Stimulated activated naive CD8-positive, alpha-beta T cell treated with anti-CD3 and anti-CD28 coated beads, Interleukin-15, Interleukin-2, amounts not matched to agents 100 U/mL and 50 U/mL, for 24 hours (primary cell): ENCODE measurements at regions not wholly inside any gene's neighbourhood (a gene's known extent, or its start where the extent isn't known, plus 50 kb on each side); places are given as distances from the start of the nearest gene placed in this dataset.
"Not testable (repeated sequence)": the region's sequence is repeated elsewhere in the genome, so short reads cannot be mapped to it uniquely, and the experiment has no call there.

Experiments used
- ATAC-seq: fragments of 150-1000 bp; cut with Tn5 transposase; one replicate; pipeline ENCODE4 v1.10.0; 2021
- DNase-seq: peaks from one replicate; pipeline ENCODE4 v3.0.0; 2021

DNA sequence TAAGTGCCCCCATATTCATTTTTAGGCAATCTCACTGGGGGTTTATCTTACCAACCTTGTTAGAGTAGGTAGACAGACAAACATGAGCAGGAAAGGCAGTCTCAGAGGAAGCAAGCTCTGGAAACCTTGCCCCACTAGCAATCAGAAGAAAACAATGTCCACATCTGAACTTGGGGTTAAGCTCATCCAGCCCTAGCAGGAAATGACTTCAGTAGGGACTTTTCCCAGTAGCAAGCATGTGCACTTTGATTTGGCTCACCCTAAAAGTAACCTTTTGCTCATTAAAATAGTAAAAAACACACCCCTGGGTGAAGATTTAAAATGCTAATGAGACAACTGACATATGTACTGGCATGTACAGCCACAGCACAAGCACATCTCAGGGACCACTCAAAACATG is 175.5 kb downstream of the AKAIN1 start:
- ATAC-seq (no peak), DNase-seq (no peak)

DNA sequence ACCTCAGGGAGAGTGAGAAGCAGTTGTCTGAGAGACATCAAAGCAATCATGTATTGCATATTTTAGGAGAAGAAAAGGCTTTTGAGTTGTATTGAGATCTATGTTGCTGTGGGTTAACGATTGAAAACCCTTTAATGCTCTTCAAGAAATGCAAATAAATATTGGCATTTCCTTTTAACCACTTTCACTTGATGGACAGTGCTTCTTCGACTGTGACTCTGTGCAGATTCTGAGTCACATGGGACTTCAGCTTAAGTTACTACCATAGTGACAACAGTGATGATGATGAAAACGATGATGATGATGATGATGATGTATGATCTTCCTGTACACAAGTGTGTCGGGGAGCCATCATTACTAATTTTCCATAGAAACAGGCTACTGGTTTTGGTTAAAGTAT is 181.8 kb downstream of the AKAIN1 start:
- ATAC-seq, result no peak
- DNase-seq, result no peak

DNA sequence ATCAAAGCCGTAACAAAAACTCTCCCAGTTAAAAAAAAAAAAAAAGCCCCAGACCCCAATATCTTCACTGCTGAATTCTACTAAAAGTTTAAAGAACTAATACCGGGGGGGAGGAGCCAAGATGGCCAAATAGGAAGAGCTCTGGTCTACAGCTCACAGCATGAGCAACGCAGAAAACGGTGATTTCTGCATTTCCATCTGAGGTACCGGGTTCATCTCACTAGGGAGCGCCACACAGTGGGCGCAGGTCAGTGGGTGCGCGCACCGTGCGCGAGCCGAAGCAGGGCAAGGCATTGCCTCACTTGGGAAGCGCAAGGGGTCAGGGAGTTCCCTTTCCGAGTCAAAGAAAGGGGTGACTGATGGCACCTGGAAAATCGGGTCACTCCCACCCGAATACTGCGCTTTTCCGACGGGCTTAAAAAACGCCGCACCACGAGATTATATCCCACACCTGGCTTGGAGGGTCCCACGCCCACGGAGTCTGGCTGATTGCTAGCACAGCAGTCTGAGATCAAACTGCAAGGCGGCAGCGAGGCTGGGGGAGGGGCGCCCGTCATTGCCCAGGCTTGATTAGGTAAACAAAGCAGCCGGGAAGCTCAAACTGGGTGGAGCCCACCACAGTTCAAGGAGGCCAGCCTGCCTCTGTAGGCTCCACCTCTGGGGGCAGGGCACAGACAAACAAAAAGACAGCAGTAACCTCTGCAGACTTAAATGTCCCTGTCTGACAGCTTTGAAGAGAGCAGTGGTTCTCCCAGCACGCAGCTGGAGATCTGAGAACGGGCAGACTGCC is 192.8 kb downstream of the AKAIN1 start:
- ATAC-seq, DNase-seq: not testable (repeated sequence)

DNA sequence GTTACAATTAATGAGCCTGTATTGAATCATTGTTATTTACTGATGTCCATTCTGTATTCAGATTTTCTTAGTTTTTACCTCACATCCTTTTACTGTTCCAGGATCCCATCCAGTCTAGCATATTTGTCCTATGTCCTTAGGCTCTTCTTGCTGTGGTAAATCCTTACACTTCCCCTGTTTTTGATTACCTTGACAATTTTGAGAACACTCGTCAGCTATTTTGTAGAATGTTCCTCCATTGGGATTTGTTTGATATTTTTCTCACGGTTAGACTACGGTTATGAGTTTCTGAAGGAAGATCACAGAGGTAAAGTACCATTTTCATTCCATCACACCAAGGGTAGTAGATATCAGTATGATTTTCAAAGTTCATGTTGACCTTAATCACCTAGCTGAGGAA is 202.3 kb downstream of the AKAIN1 start:
- no peak for DNase-seq
- no peak for ATAC-seq

DNA sequence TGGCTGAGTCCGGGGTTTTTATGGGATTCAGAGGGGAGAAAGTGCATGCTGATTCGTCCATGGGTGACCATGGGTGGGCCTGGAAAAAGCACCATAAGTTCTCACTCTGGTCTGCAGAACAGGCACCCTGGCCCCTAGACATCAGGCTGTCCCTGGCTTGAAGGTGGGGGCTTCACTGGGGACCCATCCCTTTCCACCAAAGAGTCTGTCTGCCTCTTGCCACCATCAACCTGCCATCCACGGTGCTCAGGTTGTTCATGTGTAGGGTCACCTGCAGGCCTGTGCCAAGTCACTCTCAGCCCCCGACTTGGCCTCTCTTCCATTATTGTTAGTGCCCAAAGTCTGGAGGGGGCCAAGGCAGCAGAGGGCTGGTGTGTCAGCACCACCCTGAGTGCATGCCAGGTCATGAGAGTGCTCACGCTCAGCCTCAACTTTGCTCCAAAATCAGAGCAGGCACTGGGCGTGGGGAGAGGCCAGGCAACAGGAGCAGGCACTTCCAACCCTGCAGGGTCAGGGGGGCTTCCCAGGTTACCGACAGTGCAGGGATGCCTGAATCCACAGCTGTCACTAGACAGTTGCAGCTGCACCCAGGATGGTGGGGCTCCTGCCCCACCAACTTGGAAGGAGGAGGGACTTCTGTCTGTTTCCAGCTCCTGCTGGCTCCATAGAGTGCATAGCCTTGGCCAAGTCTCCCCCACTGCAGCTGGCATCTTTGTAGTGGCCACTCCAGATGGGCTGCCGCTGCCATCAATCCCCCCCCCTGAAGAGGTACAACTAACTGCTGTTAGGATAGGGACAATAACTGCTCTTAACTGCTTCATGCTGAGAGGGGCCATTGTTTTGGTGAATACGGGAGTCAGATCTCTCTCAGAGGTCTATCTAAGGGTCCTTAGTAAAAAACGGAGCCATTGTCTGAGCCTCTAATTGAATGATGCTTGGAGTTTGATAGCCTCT is 209.3 kb downstream of the AKAIN1 start:
- ATAC-seq (no peak), DNase-seq (no peak)

DNA sequence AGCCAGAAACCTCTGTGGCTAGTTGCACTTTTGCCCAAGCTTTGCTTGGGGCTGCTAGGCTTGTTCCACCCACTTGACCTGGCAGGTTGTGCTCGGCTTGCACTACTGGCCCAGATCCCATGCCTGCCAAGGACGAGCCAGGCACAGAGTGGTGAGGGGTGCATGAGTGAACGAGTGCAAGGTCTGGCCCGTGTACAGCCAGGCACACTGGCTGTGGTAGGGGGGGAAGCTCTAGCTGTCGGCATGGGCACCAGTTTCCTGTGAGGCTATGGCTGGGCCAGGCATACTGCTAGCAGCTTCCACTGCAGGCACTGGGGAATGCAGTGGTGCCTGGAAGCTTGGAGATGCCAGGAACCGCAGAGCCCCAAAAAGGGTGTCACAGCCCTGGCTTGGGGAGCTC is 210.4 kb downstream of the AKAIN1 start:
- DNase-seq (no peak), ATAC-seq (no peak)

DNA sequence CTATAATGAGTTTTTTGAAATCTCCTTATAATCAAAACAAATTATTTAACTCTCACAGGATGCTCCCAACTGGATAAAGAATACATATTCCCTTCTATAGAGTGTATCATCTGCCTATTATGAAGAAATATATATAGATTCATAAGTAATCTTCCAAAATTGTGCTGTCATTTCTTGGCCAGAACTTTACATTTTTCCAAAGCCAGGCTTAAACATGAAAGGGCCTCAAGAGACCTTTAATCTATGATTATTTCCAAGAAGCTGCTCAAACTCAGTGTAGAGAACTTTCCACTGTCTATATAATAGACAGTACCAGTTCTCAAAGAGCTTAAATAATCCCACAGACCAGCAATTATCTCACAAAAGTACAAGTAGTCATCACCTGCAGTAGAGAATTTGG is 211.0 kb downstream of the AKAIN1 start:
- ATAC-seq, result no peak
- no peak for DNase-seq

DNA sequence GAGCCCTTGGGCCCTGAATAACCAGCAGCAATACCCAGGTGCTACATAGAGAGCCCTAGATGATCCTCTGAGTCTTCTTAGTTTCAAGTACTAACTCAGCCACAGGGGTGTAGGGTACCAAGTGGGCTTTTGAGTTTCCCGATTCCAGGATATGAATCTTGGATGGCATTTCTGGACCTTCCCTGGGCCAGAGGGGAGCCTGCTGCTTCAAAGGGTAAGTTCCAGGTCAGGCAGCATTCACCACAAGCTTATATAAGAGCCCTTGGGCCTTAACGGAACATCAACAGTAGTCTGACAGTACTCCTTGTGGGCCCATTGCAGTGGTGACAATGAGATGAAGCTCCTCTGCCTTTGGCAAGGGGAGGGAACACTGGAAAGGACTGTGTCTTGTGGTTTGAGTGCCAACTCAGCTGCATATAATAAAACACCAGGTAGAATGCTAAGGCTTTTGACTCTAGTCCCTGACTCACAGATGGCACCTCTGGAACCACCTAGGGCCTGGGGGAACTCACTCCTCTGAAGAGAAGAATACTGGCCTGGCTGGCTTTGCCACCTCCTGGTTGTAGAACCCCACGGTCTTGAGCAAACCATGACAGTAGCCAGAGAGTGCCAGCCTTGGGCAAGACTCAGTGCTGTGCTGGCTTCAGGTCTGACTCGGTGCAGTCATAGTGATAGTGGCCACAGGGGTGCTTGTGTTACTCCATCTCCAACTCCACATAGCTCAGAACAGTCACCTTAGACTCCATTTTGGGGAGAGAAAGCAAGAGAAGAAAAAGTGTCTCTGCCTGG is 235.7 kb downstream of the AKAIN1 start:
- no peak for DNase-seq

DNA sequence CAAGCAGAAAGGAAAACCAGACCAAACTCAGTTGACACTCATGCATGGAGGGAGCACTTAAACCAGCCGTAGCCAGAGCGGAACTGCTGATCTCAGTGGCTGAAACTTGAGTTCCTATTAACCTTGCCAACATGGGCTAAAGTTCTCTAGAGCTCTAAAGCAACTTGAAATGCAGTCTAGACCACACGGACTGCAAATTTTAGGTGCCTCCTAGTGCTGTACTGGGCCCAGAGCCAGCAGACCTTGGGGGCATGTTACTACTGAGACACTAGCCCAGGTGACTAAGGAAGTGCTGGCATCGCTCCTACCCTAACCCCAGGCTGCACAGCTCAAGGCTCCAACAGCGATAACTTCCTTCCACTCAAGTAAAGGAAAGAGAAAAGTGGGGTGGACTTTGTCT is 236.5 kb downstream of the AKAIN1 start:
- DNase-seq (no peak), ATAC-seq (no peak)

More for the DNA sequence above, 235.7 kb downstream of the AKAIN1 start:
- ATAC-seq, result no peak

DNA sequence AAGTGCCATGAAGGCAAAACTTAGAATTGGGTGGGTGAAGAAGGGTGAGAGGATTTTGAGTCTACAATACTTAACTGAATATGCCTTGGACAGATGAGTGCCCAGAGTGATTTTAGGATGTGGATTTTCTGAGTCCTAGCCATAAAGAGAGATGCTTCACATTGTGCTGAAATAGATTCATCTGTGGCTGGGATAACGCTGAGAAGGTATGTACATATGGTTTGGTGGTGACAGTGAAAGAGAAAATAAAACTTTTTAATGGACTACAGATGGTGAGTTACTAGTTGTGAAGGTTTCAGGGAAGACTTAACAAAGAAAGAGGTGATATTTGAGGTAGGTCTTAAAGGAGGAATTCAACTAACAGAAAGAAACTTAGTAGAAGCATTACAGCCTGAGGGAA is 265.8 kb downstream of the AKAIN1 start:
- ATAC-seq, result no peak
- no peak for DNase-seq

DNA sequence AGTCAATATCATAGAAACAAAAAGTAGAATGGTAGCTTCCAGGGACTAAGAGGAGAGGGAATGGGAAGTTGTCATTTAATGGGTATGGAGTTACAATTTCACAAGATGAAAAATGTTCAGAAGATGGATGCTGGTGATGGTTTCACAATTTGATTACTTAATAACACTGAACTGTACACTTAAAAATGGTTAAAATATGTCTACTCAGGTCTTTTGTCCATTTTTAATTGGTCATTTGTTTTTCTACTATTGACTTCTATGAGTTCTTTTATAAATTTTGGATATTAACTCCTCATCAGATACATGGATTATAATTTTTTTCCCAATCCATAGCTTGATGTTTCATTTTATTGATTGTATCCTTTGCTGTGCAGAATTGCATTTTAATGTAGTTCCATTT is 275.5 kb downstream of the AKAIN1 start:
- DNase-seq (no peak), ATAC-seq (no peak)

DNA sequence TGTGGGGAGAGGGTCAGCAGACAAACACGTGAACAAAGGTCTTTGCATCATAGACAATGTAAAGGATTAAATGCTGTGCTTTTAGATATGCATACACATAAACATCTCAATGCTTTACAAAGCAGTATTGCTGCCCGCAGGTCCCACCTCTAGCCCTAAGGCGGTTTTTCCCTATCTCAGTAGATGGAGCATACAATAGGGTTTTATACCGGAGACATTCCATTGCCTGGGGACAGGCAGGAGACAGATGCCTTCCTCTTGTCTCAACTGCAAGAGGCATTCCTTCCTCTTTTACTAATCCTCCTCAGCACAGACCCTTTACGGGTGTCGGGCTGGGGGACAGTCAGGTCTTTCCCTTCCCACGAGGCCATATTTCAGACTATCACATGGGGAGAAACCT is 279.5 kb downstream of the AKAIN1 start:
- ATAC-seq, DNase-seq: not testable (repeated sequence)

DNA sequence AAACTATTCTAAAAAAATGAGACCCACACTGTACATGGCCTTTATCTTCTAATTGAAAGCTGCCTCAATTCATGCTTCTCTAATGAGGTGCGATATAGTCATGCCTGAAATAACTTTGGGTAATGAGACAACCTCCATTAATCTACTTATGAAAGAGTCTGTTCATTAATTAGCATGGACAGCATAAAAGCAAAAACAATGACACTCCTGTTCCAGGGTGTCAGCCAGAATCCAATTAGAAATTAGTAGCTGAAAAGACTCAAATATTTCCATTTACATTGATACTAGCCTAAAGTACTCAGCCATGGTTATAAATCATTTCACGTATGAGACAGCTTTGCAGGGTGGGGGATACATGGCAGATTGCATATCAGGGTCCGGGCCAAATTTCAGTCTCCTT is 288.7 kb downstream of the AKAIN1 start:
- ATAC-seq (no peak), DNase-seq (no peak)

DNA sequence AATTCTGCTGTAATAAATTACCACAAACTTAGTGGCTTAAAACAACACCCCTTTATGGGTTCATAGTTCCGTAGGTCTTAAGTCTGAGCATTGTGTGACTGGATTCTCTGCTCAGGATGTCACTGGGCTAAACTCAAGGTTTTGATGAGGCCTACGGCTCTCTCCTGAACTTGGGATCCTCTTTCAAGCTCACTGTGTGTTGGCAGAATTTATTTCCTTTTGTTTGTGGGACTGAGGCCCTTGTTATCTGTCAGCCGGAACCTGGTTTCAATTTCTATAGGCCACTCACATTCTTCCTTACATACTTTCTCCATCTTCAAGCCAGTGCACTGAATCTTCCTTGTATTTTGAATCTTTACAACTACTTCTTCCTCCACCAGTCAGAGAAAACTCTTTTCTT is 290.2 kb downstream of the AKAIN1 start:
- DNase-seq (no peak), ATAC-seq (no peak)

DNA sequence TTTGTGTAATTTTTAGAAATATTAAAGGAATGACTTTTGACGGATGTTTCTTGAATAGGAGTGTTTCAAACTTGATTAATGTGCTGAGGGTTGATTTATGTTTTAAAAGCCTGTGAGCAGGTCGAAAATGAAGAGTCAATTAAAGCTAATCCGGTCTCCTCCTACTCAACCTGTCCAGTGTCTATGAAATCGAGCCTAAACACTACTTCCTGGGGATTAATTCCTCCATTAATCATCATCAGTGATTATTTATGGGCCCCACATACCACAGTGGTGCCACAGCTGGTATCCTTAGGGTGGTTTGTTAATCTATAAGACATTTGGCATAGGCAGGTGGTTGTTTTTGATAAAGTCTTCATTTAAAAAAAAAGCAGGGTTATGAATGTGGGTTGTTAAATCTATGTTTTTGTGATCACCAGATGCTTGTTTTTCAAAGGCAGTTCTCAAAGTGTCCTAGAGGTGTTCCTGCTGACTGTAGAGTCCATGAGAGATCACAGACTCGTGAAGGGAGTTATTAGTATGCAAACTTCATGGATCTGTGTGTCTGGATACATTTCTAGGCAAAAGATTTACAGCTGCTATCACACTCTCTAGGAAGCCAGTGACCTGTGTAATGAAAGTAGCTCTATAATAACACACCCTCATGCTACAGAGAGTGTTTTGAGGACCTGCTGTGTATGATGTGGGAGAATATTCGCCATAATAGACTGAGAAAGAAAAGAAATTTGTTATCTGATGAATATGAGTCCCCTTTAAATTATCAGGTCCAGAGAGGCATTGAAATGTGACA is 308.6 kb downstream of the AKAIN1 start:
- DNase-seq (no peak), ATAC-seq (no peak)

DNA sequence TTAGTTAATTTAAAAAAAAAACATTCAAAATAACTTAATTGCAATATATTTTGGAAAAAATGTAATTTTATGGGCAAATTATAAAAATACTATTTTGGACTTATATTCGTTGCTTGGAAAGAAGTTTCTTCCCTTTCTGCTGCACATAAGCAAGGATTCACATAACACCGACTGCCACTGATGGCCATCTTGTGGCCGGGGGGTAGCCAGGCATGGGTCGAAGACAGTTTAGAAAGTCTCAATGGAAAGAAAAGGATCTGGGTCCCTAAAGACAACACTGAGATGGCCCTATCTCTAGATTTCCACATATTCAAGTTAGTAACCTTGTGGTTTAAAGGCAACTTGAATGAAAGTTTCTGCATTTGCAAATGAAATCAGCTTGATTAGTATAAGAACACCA is 318.6 kb downstream of the AKAIN1 start:
- no peak for ATAC-seq
- DNase-seq, result no peak

DNA sequence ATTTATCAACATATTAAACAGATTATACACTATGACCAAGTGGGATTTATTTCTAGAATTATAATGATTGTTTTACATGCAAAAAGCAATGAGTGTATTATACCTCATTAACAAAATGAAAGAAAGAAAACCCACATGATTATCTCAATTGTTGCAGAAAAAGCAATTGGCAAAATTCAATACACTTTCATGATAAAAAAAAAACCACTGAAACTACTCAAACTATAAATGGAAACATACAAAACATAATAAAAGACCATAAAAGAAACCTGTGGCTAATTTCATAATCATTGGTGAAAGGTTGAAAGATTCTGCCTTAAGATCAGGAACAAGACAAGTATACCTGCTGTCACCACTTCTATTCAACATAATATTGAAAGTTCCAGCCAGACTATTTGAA is 325.9 kb downstream of the AKAIN1 start:
- no peak for ATAC-seq

DNA sequence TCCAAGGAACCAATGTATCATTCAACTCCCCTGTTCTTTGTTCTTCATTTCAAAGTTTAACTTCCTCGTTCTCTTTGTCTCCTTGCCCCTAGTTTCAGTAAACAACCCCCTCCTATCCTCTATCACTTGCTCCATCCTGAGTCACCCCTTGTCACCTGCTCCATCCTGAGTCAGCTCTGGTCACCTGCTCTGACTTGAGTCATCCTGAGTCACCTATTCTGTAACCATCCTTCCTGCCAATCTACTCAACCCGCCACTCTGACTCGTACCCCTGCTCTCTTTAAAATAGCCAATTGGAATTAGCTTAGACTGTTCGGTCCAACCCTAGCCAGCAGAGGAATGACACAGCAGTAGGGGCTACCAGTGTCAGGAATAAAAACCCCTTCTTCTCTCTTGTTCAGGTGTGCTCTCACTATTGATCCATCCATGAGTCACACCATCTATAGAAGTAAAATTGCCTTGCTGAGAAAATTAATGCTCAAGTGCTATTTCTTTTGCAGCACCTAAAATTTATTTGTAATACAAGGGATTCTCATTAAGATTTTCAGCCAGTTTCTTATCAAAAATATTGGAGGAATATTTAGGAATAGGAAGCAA is 326.8 kb downstream of the AKAIN1 start:
- ATAC-seq (no peak), DNase-seq (no peak)

More for the DNA sequence above, 325.9 kb downstream of the AKAIN1 start:
- no peak for DNase-seq

DNA sequence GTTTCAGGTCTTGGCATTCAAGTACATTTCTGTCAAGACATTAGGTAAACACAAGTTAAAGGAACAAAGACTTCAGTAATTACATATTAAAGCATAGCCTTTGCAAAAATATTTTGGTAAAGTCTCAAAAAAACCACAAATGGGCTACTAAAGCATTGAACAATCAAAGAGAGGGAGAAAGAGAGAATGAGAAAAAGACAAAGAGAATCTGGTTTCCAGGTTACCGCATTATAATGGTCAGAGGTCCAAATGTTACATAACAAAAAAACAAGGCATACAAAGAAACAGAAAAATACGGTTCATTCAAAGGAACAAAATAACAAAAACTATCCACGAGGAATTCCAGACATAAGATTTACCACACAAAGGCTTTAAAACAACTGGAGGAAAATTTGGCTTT is 327.9 kb downstream of the AKAIN1 start:
- ATAC-seq (no peak), DNase-seq (no peak)

DNA sequence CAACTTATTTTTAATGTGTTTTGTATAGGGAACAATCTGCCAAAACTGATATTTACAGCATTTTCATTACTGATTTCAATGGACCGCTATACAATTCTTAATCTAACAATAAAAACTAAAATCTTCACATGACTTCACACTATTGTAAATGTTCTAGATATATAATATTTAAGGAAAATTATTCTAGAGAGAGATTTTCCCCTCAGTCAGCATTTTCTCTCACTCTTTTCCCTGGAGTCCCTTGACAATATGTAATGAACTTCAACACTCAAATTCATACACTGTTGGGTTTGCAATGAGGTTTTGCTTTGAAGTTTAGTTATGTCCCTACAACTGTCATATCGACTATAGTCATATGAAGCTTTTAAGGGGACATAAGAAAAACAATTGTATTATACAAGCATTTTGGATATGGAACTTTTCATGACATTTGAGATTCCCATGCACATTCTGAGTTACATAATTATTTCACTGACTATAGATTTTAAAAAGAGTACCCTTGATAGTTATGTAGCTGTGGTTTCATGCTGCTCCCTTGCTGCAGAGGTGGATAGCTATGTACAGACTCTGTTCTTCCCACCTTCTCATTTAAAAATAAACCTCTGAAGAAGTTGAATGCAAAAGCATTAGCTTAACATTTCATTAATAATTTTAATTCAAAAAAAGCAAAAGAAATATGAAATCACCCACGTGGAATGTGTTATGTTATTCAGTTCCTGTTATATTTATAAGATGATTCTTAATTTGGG is 338.5 kb downstream of the AKAIN1 start:
- ATAC-seq (no peak), DNase-seq (no peak)

DNA sequence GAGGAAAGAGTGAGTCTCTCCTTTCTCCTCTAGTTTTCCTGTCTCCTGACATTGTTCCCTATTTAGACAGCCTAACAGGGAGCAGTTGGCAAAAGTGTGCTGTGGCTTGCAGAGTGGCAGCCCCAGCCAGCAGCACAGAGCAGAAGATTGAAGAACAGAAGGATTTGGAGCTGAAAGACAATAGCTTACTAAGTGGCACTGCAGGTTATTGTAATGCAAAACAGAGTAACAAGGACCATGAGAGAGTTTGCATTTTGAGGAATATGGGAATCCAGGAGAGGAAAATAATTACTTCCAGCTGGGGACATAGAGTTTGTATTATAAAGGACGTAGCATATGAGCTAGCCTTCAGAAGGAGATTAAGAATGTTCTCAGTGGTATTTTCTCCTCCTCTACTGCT is 342.4 kb downstream of the AKAIN1 start:
- no peak for ATAC-seq
- DNase-seq, result no peak
